ENCODE measurements at regions not wholly inside any gene's neighbourhood (a gene's known extent, or its start where the extent isn't known, plus 50 kb on each side); places are given as distances from the start of the nearest gene placed in this dataset. TPM values are rescaled to one million over a fixed set of nuclear protein-coding genes. Genes with fewer than 3 reads are reported as not detected.

- H3K27me3 ChIP-seq, result no peaks in the 10 kb centered on the region
- no peaks in the 10 kb centered on the region for H3K4me1 ChIP-seq
- H3K27ac ChIP-seq, result no peak overlapping the region
- no peaks in the 10 kb centered on the region for H3K9me3 ChIP-seq
- intact Hi-C loops (cut with DNase I), result no loop called here
- no peak for TF ChIP-seq POLR2A (IDR thresholded peaks at IDR 0.05)
- no peak for TF ChIP-seq CTCF (IDR thresholded peaks at IDR 0.05)
- no peak for ATAC-seq
- 47 to 53% methylated on average over 2 of the region's 2 CpGs for WGBS, 2 donors
- no peak for DNase-seq
- no peaks in the 10 kb centered on the region for H3K36me3 ChIP-seq (replicated peaks in 1 of 2; ENCODE audit: insufficient read depth in 1 of 2, low read depth in 2 of 2)
- H3K4me3 ChIP-seq, result no peak overlapping the region
These were observed 55.4 kb upstream of the CCDC190 start for GRCh38 chr1:162916407-162916806.

- Histone ChIP-seq H3K9me3 (no peaks in the 10 kb centered on the region), H3K27ac (no peak overlapping the region), H3K27me3 (no peaks in the 10 kb centered on the region), H3K4me3 (no peak overlapping the region), H3K36me3 (replicated peaks in 1 of 2; ENCODE audit: insufficient read depth in 1 of 2, low read depth in 2 of 2) (no peaks in the 10 kb centered on the region), H3K4me1 (no peaks in the 10 kb centered on the region)
- intact Hi-C loops (cut with DNase I), result no loop called here
- DNase-seq, result no peak
- no peak for ATAC-seq
- TF ChIP-seq POLR2A (IDR thresholded peaks at IDR 0.05) (no peak), CTCF (IDR thresholded peaks at IDR 0.05) (no peak)
These were observed 53.6 kb upstream of the CCDC190 start for GRCh38 chr1:162914601-162915000.

GRCh38 chr1:162913345-162913744 lies 52.4 kb upstream of the CCDC190 start:
- intact Hi-C loops (cut with DNase I), result no loop called here

GRCh38 chr1:162912061-162912667 lies 51.2 kb upstream of the CCDC190 start:
- no peak for ATAC-seq
- TF ChIP-seq CTCF (IDR thresholded peaks at IDR 0.05) (no peak), POLR2A (IDR thresholded peaks at IDR 0.05) (no peak)
- 83 to 85% methylated on average over 1 of the region's 1 CpG for WGBS, 2 donors
- H3K36me3 ChIP-seq (replicated peaks in 1 of 2; ENCODE audit: insufficient read depth in 1 of 2, low read depth in 2 of 2), result no peaks in the 10 kb centered on the region
- intact Hi-C loops (cut with DNase I), result no loop called here
- H3K4me1 ChIP-seq, result no peaks in the 10 kb centered on the region
- no peaks in the 10 kb centered on the region for H3K9me3 ChIP-seq
- H3K4me3 ChIP-seq, result no peak overlapping the region
- no peak for DNase-seq
- no peak overlapping the region for H3K27ac ChIP-seq
- no peaks in the 10 kb centered on the region for H3K27me3 ChIP-seq

More at GRCh38 chr1:162913345-162913744, 52.4 kb upstream of the CCDC190 start:
- H3K4me1 ChIP-seq, result no peaks in the 10 kb centered on the region
- no peaks in the 10 kb centered on the region for H3K36me3 ChIP-seq (replicated peaks in 1 of 2; ENCODE audit: insufficient read depth in 1 of 2, low read depth in 2 of 2)
- TF ChIP-seq POLR2A (IDR thresholded peaks at IDR 0.05), result no peak
- no peak for TF ChIP-seq CTCF (IDR thresholded peaks at IDR 0.05)
- no peak overlapping the region for H3K4me3 ChIP-seq
- ATAC-seq, result no peak
- H3K27me3 ChIP-seq, result no peaks in the 10 kb centered on the region
- no peak overlapping the region for H3K27ac ChIP-seq
- no peaks in the 10 kb centered on the region for H3K9me3 ChIP-seq
- WGBS, 2 donors, result 45 to 59% methylated on average over 3 of the region's 3 CpGs
- no peak for DNase-seq

Small RNA genes lying in the stretch of these regions (small RNA-seq; reads per million reads assigned to genes)
- not detected for gene AL392003.1
